Astrocyte of the spinal cord (primary cell): ENCODE measurements at regions not wholly inside any gene's neighbourhood (a gene's known extent, or its start where the extent isn't known, plus 50 kb on each side); places are given as distances from the start of the nearest gene placed in this dataset.
"Not testable (repeated sequence)": the region's sequence is repeated elsewhere in the genome, so short reads cannot be mapped to it uniquely, and the experiment has no call there.

ENCODE experiments used
- DNase-seq: peaks from one replicate; pipeline ENCODE4 v3.0.0; 2011; ENCODE audit warnings: low read depth, low spot score
- H3K4me3 ChIP-seq: 2 replicates; pipeline ENCODE4 v1.5.1; 2011; ENCODE audit warnings: low read depth, mild to moderate bottlenecking, low read length, moderate library complexity
- CTCF ChIP-seq: IDR thresholded peaks from 2 replicates; pipeline ENCODE4 v1.5.1; 2012; ENCODE audit warnings: low read depth, mild to moderate bottlenecking, low read length, inconsistent platforms
- in situ Hi-C: cut with HindIII; loops from 2 replicates; pipeline ENCODE4 v1.10.0; 2017; ENCODE audit warnings: low sequenced_read_pairs

- peak; percentile 80 for DNase-seq
- H3K4me3 ChIP-seq, result peak overlapping the region; percentile 63
- no peak for TF ChIP-seq CTCF
- in situ Hi-C loops, result no loop called here
These were observed 104.4 kb upstream of the ZNF92 start for GRCh38 chr7:65269150-65269856.

GRCh38 chr7:65268782-65269149 is 104.9 kb upstream of the ZNF92 start:
- no peak overlapping the region for H3K4me3 ChIP-seq
- in situ Hi-C loops, result no loop called here
- no peak for TF ChIP-seq CTCF
- DNase-seq, result no peak

- no peak for DNase-seq
- TF ChIP-seq CTCF, result no peak
- in situ Hi-C loops, result no loop called here
- no peak overlapping the region for H3K4me3 ChIP-seq
These were observed 107.6 kb upstream of the ZNF92 start for GRCh38 chr7:65265933-65266519.

- H3K4me3 ChIP-seq, result no peak overlapping the region
- TF ChIP-seq CTCF, result no peak
- in situ Hi-C loops, result no loop called here
- no peak for DNase-seq
These were observed 109.4 kb upstream of the ZNF92 start for GRCh38 chr7:65264258-65264657.

GRCh38 chr7:65260673-65261072 is 113.0 kb upstream of the ZNF92 start:
- in situ Hi-C loops, DNase-seq, H3K4me3 ChIP-seq: not testable (repeated sequence)

GRCh38 chr7:65259864-65260525 is 113.7 kb upstream of the ZNF92 start:
- DNase-seq, in situ Hi-C loops, H3K4me3 ChIP-seq: not testable (repeated sequence)

- in situ Hi-C loops, result no loop called here
- no peak for DNase-seq
- H3K4me3 ChIP-seq, result no peak overlapping the region
- no peak for TF ChIP-seq CTCF
These were observed 119.6 kb upstream of the ZNF92 start for GRCh38 chr7:65254061-65254460.
